ENCODE measurements at regions not wholly inside any gene's neighbourhood (a gene's known extent, or its start where the extent isn't known, plus 50 kb on each side); places are given as distances from the start of the nearest gene placed in this dataset.

DNA sequence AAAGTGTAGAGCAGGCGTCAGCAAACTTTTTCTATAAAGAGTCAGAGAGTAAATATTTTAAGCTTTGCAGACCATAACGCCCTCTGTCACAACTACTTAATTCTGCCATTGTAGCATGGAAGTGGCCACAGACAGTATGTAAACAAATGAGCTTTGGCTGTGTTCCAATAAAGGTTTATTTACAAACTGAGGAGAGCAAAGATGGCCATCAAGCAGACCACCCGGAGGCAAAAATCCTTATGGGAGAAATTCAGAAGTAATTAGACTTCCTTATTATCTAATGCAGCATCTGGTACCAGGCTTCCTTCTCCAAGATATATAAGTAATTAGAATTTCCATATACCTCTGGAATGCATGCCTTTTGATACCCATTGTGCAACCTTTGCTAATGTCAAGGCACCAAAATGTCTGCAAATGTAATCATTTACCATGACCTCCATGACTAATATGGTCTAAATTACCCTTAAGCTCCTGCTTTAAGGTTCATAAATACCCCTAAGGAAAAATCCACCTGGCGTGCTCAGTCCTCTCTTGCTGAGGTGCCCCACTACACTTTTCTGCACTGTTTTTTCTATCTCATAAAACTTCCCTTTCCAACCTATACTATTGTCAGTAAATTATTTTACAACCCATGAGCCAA, 377.8 kb downstream of the MATN1 start:
- H3K27me3 ChIP-seq (ENCODE audit: control insufficient read depth in 4 of 4, insufficient read depth in 4 of 4, low read length in 3 of 4), result peaks cover 0 to 4% (median 2%) of the 10 kb centered on the region in 4 donors
- no peak overlapping the region for H3K27ac ChIP-seq (ENCODE audit: low read depth in 1 of 2, low read length in 2 of 2)
- TF ChIP-seq FOXA1 (IDR thresholded peaks at IDR 0.05), result no peak
- TF ChIP-seq, protein P1, sequence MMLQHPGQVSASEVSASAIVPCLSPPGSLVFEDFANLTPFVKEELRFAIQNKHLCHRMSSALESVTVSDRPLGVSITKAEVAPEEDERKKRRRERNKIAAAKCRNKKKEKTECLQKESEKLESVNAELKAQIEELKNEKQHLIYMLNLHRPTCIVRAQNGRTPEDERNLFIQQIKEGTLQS (IDR thresholded peaks at IDR 0.05), result no peak
- TF ChIP-seq RAD21 (IDR thresholded peaks at IDR 0.05), result no peak
- no peak for TF ChIP-seq GABPA (IDR thresholded peaks at IDR 0.05 in 1 of 2, conservative IDR thresholded peaks at IDR 0.05 in 1 of 2)
- no peak for TF ChIP-seq JUND (IDR thresholded peaks at IDR 0.05)
- no peak for TF ChIP-seq FOXA2 (IDR thresholded peaks at IDR 0.05)
- TF ChIP-seq, protein P2, sequence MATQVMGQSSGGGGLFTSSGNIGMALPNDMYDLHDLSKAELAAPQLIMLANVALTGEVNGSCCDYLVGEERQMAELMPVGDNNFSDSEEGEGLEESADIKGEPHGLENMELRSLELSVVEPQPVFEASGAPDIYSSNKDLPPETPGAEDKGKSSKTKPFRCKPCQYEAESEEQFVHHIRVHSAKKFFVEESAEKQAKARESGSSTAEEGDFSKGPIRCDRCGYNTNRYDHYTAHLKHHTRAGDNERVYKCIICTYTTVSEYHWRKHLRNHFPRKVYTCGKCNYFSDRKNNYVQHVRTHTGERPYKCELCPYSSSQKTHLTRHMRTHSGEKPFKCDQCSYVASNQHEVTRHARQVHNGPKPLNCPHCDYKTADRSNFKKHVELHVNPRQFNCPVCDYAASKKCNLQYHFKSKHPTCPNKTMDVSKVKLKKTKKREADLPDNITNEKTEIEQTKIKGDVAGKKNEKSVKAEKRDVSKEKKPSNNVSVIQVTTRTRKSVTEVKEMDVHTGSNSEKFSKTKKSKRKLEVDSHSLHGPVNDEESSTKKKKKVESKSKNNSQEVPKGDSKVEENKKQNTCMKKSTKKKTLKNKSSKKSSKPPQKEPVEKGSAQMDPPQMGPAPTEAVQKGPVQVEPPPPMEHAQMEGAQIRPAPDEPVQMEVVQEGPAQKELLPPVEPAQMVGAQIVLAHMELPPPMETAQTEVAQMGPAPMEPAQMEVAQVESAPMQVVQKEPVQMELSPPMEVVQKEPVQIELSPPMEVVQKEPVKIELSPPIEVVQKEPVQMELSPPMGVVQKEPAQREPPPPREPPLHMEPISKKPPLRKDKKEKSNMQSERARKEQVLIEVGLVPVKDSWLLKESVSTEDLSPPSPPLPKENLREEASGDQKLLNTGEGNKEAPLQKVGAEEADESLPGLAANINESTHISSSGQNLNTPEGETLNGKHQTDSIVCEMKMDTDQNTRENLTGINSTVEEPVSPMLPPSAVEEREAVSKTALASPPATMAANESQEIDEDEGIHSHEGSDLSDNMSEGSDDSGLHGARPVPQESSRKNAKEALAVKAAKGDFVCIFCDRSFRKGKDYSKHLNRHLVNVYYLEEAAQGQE (IDR thresholded peaks at IDR 0.05), result no peak
- TF ChIP-seq HNF4G (IDR thresholded peaks at IDR 0.05), result no peak
- TF ChIP-seq NR2F2 (IDR thresholded peaks at IDR 0.05), result no peak
- TF ChIP-seq, protein P3, sequence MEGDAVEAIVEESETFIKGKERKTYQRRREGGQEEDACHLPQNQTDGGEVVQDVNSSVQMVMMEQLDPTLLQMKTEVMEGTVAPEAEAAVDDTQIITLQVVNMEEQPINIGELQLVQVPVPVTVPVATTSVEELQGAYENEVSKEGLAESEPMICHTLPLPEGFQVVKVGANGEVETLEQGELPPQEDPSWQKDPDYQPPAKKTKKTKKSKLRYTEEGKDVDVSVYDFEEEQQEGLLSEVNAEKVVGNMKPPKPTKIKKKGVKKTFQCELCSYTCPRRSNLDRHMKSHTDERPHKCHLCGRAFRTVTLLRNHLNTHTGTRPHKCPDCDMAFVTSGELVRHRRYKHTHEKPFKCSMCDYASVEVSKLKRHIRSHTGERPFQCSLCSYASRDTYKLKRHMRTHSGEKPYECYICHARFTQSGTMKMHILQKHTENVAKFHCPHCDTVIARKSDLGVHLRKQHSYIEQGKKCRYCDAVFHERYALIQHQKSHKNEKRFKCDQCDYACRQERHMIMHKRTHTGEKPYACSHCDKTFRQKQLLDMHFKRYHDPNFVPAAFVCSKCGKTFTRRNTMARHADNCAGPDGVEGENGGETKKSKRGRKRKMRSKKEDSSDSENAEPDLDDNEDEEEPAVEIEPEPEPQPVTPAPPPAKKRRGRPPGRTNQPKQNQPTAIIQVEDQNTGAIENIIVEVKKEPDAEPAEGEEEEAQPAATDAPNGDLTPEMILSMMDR (IDR thresholded peaks at IDR 0.05; ENCODE audit: low read depth, low read length, missing input control), result no peak
- no peak for TF ChIP-seq RXRA (IDR thresholded peaks at IDR 0.05)
- H3K36me3 ChIP-seq (ENCODE audit: control insufficient read depth in 4 of 4, insufficient read depth in 3 of 4, low read depth in 1 of 4, low read length in 3 of 4), result no peaks in the 10 kb centered on the region
- H3K9me3 ChIP-seq (ENCODE audit: control insufficient read depth in 4 of 4, low read length in 3 of 4), result peaks cover 0 to 4% (median 1%) of the 10 kb centered on the region in 4 donors
- 46% methylated on average over 4 of the region's 4 CpGs for WGBS
- no peaks in the 10 kb centered on the region for H3K4me1 ChIP-seq (ENCODE audit: control insufficient read depth in 4 of 4, insufficient read depth in 4 of 4, low read length in 3 of 4)
- H3K4me3 ChIP-seq (ENCODE audit: low read depth in 1 of 3, low read length in 3 of 3), result no peak overlapping the region
- H3K9ac ChIP-seq (ENCODE audit: low read depth in 1 of 2, low read length in 2 of 2), result no peak overlapping the region
- DNase-seq (ENCODE audit: low spot score), result no peak

DNA sequence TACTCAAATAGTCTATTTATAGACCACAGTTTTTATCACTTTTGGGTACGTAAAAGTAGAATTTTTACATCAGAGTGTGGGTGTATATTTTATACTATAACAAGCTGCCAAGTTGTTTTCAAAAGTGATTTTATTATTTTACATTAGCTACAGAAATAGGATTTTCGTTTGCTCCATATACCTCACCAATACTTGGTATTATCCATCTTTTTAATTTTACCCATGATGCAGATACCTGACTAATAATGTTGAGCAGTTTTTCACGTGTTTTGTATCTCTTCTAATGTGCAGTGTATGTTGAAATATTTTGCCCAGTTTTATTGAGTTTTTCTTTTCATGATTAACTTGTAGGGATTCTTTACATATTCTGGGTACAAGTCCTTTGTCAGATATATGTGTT, 379.8 kb downstream of the MATN1 start:
- peaks cover 0 to 4% (median 2%) of the 10 kb centered on the region in 4 donors for H3K27me3 ChIP-seq (ENCODE audit: control insufficient read depth in 4 of 4, insufficient read depth in 4 of 4, low read length in 3 of 4)
- peaks cover 0 to 3% (median 0%) of the 10 kb centered on the region in 4 donors for H3K9me3 ChIP-seq (ENCODE audit: control insufficient read depth in 4 of 4, low read length in 3 of 4)
- no peak overlapping the region for H3K4me3 ChIP-seq (ENCODE audit: low read depth in 1 of 3, low read length in 3 of 3)
- no peaks in the 10 kb centered on the region for H3K4me1 ChIP-seq (ENCODE audit: control insufficient read depth in 4 of 4, insufficient read depth in 4 of 4, low read length in 3 of 4)
- 37% methylated on average over 3 of the region's 3 CpGs for WGBS
- no peak overlapping the region for H3K27ac ChIP-seq (ENCODE audit: low read depth in 1 of 2, low read length in 2 of 2)
- TF ChIP-seq, protein P1 (IDR thresholded peaks at IDR 0.05), result no peak
- TF ChIP-seq TAF1 (conservative IDR thresholded peaks at IDR 0.05), result no peak
- TF ChIP-seq, protein P2 (IDR thresholded peaks at IDR 0.05), result no peak
- TF ChIP-seq, protein P4, sequence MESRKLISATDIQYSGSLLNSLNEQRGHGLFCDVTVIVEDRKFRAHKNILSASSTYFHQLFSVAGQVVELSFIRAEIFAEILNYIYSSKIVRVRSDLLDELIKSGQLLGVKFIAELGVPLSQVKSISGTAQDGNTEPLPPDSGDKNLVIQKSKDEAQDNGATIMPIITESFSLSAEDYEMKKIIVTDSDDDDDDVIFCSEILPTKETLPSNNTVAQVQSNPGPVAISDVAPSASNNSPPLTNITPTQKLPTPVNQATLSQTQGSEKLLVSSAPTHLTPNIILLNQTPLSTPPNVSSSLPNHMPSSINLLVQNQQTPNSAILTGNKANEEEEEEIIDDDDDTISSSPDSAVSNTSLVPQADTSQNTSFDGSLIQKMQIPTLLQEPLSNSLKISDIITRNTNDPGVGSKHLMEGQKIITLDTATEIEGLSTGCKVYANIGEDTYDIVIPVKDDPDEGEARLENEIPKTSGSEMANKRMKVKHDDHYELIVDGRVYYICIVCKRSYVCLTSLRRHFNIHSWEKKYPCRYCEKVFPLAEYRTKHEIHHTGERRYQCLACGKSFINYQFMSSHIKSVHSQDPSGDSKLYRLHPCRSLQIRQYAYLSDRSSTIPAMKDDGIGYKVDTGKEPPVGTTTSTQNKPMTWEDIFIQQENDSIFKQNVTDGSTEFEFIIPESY (IDR thresholded peaks at IDR 0.05), result no peak
- TF ChIP-seq EGR1 (IDR thresholded peaks at IDR 0.05; ENCODE audit: low read depth in 2 of 2), result no peak
- TF ChIP-seq FOXA1 (IDR thresholded peaks at IDR 0.05), result no peak
- TF ChIP-seq RAD21 (IDR thresholded peaks at IDR 0.05), result no peak
- no peak for TF ChIP-seq HNF4G (IDR thresholded peaks at IDR 0.05)
- TF ChIP-seq JUND (IDR thresholded peaks at IDR 0.05), result no peak
- TF ChIP-seq HNF4A (conservative IDR thresholded peaks at IDR 0.05), result no peak
- TF ChIP-seq NR2F2 (IDR thresholded peaks at IDR 0.05), result no peak
- TF ChIP-seq YY1 (IDR thresholded peaks at IDR 0.05), result no peak
- TF ChIP-seq, protein P3 (IDR thresholded peaks at IDR 0.05; ENCODE audit: low read depth, low read length, missing input control), result no peak
- no peak for TF ChIP-seq SP1 (IDR thresholded peaks at IDR 0.05)
- no peak for TF ChIP-seq FOXA2 (IDR thresholded peaks at IDR 0.05)
- H3K36me3 ChIP-seq (ENCODE audit: control insufficient read depth in 4 of 4, insufficient read depth in 3 of 4, low read depth in 1 of 4, low read length in 3 of 4), result no peaks in the 10 kb centered on the region
- DNase-seq (ENCODE audit: low spot score), result no peak
- no peak overlapping the region for H3K9ac ChIP-seq (ENCODE audit: low read depth in 1 of 2, low read length in 2 of 2)
